Endothelial cell of umbilical vein (primary cell): ENCODE measurements at regions not wholly inside any gene's neighbourhood (a gene's known extent, or its start where the extent isn't known, plus 50 kb on each side); places are given as distances from the start of the nearest gene placed in this dataset.

Experiments
- CTCF ChIP-seq, 2 donors: IDR thresholded peaks; 1 replicate in 1 of 2; 2 replicates in 1 of 2; pipeline ENCODE4 v1.5.1; 2011; ENCODE audit warnings: low read length in 2 of 2, mild to moderate bottlenecking in 2 of 2, moderate library complexity in 2 of 2, control low read depth in 1 of 2, inconsistent platforms in 1 of 2, low read depth in 1 of 2; ENCODE audit not compliant: insufficient read depth in 1 of 2; ENCODE audit errors: extremely low read depth in 1 of 2
- MAX ChIP-seq: IDR thresholded peaks from 2 replicates; pipeline ENCODE4 v1.6.1; 2011; ENCODE audit not compliant: insufficient read depth, insufficient read length
- POLR2A ChIP-seq: IDR thresholded peaks from 2 replicates; pipeline ENCODE4 v1.6.1; 2012; ENCODE audit warnings: low read depth, mild to moderate bottlenecking, control low read depth, low read length

GRCh38 chr15:26475554-26475953 lies 297.3 kb downstream of the GABRB3 start:
- TF ChIP-seq MAX (no peak), POLR2A (no peak), CTCF (IDR thresholded peaks at IDR 0.05; ENCODE audit: extremely low read depth in 1 of 2, insufficient read depth in 1 of 2, low read depth in 1 of 2, low read length in 2 of 2) (no peak)
